ENCODE measurements at regions not wholly inside any gene's neighbourhood (a gene's known extent, or its start where the extent isn't known, plus 50 kb on each side); places are given as distances from the start of the nearest gene placed in this dataset.

GRCh38 chr3:87494264-87494663, 217.9 kb upstream of the POU1F1 start:
- no peak for TF ChIP-seq EZH2phosphoT487 (IDR thresholded peaks at IDR 0.05; ENCODE audit: low read depth)
- TF ChIP-seq, protein P1, sequence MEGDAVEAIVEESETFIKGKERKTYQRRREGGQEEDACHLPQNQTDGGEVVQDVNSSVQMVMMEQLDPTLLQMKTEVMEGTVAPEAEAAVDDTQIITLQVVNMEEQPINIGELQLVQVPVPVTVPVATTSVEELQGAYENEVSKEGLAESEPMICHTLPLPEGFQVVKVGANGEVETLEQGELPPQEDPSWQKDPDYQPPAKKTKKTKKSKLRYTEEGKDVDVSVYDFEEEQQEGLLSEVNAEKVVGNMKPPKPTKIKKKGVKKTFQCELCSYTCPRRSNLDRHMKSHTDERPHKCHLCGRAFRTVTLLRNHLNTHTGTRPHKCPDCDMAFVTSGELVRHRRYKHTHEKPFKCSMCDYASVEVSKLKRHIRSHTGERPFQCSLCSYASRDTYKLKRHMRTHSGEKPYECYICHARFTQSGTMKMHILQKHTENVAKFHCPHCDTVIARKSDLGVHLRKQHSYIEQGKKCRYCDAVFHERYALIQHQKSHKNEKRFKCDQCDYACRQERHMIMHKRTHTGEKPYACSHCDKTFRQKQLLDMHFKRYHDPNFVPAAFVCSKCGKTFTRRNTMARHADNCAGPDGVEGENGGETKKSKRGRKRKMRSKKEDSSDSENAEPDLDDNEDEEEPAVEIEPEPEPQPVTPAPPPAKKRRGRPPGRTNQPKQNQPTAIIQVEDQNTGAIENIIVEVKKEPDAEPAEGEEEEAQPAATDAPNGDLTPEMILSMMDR (IDR thresholded peaks at IDR 0.05; ENCODE audit: low read depth, low read length), result no peak

Measured in OCI-LY3 (cell line).